HEK293T (cell line): ENCODE measurements at regions not wholly inside any gene's neighbourhood (a gene's known extent, or its start where the extent isn't known, plus 50 kb on each side); places are given as distances from the start of the nearest gene placed in this dataset.

ENCODE experiments used
- BHLHE40 ChIP-seq: fragments of 450-650 bp; IDR thresholded peaks from 2 replicates; pipeline ENCODE4 v1.6.1; 2016; ENCODE audit warnings: mild to moderate bottlenecking, moderate library complexity, borderline replicate concordance
- CTBP1 ChIP-seq: fragments of 450-650 bp; IDR thresholded peaks from 2 replicates; pipeline ENCODE4 v1.6.1; 2016; ENCODE audit warnings: borderline replicate concordance
- ELF4 ChIP-seq: fragments of 450-650 bp; IDR thresholded peaks from 2 replicates; pipeline ENCODE4 v1.6.1; 2017; ENCODE audit warnings: antibody characterized with exemption
- FOXA1 ChIP-seq: fragments of 450-650 bp; IDR thresholded peaks from 2 replicates; pipeline ENCODE4 v1.6.1; 2016; ENCODE audit warnings: mild to moderate bottlenecking
- FOXM1 ChIP-seq: fragments of 450-650 bp; IDR thresholded peaks from 2 replicates; pipeline ENCODE4 v1.6.1; 2017; ENCODE audit warnings: mild to moderate bottlenecking, borderline replicate concordance
- LEF1 ChIP-seq: fragments of 450-650 bp; IDR thresholded peaks from 2 replicates; pipeline ENCODE4 v1.6.1; 2017; ENCODE audit warnings: mild to moderate bottlenecking, borderline replicate concordance
- NFRKB ChIP-seq: fragments of 450-650 bp; IDR thresholded peaks from 2 replicates; pipeline ENCODE4 v1.6.1; 2016; ENCODE audit warnings: mild to moderate bottlenecking, moderate library complexity
- SP1 ChIP-seq: fragments of 450-650 bp; IDR thresholded peaks from 2 replicates; pipeline ENCODE4 v1.6.1; 2017
- SUZ12 ChIP-seq: fragments of 450-650 bp; IDR thresholded peaks from 2 replicates; pipeline ENCODE4 v1.6.1; 2016; ENCODE audit warnings: mild to moderate bottlenecking
- TARDBP ChIP-seq: fragments of 450-650 bp; IDR thresholded peaks from 2 replicates; pipeline ENCODE4 v1.6.1; 2016
- ZNF384 ChIP-seq: fragments of 450-650 bp; IDR thresholded peaks from 2 replicates; pipeline ENCODE4 v1.6.1; 2016

DNA sequence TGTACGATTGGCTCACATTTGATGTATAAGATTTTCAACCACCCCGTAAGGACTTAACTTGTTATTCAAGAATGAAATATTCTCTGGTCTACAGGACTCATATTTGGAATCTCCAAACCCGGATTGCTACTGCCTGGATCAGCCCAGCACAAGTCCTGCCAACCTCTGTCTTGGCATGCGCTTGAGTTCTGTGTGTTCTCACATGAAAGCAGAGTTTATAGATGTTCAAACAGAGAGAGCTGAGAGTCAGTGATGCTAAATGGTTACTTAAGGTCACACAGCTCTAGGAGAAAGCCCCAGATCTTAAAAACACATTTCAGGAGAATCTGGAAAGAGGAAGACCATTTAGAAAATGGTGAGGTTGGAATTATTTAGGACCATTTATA is 268.0 kb upstream of the TBL1XR1 start:
- TF ChIP-seq LEF1 (no peak), FOXM1 (no peak), CTBP1 (no peak), ZNF384 (no peak), FOXA1 (no peak), NFRKB (no peak), SUZ12 (no peak), TARDBP (no peak), BHLHE40 (no peak), ELF4 (no peak), SP1 (no peak)
